ENCODE measurements at regions not wholly inside any gene's neighbourhood (a gene's known extent, or its start where the extent isn't known, plus 50 kb on each side); places are given as distances from the start of the nearest gene placed in this dataset.

DNA sequence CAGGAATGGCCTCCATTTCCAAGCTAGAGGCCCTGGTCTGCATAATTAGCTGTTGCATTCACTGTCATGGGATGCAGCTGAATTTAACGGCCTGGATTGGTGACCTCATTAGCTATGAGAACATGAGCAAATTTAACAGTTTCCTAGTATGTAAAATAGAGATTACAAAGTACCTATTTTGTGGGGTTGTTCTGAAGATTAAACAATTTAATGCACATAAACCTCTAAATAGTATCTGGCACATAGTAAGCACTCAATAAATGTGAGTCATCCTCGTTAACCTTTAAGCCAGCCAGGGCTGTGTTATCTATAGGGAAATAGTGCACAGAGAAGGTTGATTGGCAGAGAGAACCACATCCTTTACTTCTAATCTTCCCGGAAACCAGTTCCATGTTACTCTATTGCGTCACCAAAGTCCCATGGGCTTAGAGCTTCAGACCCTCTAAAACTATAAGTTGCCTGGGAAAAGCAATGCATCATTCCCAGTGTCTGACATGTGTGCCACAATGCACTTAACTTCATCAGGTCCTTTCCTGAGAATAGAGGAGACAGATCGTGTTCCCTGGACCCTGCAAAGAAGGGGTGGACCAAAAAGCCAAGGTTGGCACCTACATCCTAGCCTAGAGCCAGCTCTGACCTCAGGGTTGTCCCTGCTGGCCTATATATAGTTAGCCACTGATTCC lies 196.5 kb downstream of the LNPK start:
- TF ChIP-seq TCF12 (IDR thresholded peaks at IDR 0.05; ENCODE audit: low read depth) (no peak), YY1 (IDR thresholded peaks at IDR 0.05; ENCODE audit: low read depth) (no peak), CEBPB (IDR thresholded peaks at IDR 0.05) (no peak)

DNA sequence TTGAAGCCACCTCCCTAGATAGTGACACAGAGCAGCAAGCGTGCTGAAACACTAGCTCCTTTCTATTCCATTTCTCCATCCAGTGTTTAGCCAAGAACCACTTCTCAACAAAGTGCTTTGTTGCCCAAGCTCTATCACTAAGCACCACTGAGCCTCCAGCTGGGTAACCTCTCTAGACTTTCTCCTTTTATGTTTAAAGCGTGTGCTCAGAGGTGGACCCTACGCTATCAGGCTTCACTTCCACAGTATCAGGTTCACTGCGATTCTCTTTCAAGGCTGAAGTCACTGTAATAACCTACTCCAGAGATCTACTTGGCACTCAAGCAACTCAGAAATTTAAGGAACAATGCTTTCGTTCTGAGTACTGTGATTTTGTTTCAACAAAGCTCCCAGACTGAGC lies 197.9 kb downstream of the LNPK start:
- TF ChIP-seq CREB1 (IDR thresholded peaks at IDR 0.05; ENCODE audit: low read depth) (no peak), TCF12 (IDR thresholded peaks at IDR 0.05; ENCODE audit: low read depth) (no peak), TEAD4 (IDR thresholded peaks at IDR 0.05) (no peak), TAF1 (IDR thresholded peaks at IDR 0.05; ENCODE audit: low read depth) (no peak), NFIC (IDR thresholded peaks at IDR 0.05) (no peak), RAD21 (IDR thresholded peaks at IDR 0.05; ENCODE audit: low read depth) (no peak), EGR1 (IDR thresholded peaks at IDR 0.05) (no peak)
- TF ChIP-seq, protein P1, sequence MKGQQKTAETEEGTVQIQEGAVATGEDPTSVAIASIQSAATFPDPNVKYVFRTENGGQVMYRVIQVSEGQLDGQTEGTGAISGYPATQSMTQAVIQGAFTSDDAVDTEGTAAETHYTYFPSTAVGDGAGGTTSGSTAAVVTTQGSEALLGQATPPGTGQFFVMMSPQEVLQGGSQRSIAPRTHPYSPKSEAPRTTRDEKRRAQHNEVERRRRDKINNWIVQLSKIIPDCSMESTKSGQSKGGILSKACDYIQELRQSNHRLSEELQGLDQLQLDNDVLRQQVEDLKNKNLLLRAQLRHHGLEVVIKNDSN (IDR thresholded peaks at IDR 0.05) = no peak

DNA sequence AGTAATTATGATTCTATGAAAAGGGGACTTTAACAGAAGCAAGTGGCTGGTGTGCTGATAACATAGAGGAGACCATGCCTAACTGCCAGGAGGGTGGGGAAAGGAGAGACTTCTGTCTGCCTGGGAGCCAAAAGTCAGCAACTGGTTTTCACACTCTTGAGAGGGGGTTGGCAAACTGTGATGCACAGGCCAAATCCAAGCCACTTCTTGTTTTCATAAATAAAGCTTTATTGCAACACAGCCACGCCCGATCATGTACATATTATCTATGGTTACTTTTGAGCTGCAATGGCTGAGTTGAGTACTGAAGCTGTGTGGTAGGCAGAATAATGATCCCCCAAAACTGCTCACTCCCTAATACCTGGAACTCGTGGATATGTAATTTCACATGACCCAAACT lies 208.4 kb downstream of the LNPK start:
- TF ChIP-seq, protein P2, sequence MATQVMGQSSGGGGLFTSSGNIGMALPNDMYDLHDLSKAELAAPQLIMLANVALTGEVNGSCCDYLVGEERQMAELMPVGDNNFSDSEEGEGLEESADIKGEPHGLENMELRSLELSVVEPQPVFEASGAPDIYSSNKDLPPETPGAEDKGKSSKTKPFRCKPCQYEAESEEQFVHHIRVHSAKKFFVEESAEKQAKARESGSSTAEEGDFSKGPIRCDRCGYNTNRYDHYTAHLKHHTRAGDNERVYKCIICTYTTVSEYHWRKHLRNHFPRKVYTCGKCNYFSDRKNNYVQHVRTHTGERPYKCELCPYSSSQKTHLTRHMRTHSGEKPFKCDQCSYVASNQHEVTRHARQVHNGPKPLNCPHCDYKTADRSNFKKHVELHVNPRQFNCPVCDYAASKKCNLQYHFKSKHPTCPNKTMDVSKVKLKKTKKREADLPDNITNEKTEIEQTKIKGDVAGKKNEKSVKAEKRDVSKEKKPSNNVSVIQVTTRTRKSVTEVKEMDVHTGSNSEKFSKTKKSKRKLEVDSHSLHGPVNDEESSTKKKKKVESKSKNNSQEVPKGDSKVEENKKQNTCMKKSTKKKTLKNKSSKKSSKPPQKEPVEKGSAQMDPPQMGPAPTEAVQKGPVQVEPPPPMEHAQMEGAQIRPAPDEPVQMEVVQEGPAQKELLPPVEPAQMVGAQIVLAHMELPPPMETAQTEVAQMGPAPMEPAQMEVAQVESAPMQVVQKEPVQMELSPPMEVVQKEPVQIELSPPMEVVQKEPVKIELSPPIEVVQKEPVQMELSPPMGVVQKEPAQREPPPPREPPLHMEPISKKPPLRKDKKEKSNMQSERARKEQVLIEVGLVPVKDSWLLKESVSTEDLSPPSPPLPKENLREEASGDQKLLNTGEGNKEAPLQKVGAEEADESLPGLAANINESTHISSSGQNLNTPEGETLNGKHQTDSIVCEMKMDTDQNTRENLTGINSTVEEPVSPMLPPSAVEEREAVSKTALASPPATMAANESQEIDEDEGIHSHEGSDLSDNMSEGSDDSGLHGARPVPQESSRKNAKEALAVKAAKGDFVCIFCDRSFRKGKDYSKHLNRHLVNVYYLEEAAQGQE (IDR thresholded peaks at IDR 0.05; ENCODE audit: low read depth) = no peak
- TF ChIP-seq ZBTB7A (IDR thresholded peaks at IDR 0.05; ENCODE audit: low read depth) (no peak), CREB1 (IDR thresholded peaks at IDR 0.05; ENCODE audit: low read depth) (no peak), NFIC (IDR thresholded peaks at IDR 0.05) (no peak), RAD21 (IDR thresholded peaks at IDR 0.05; ENCODE audit: low read depth) (no peak), EP300 (IDR thresholded peaks at IDR 0.05; ENCODE audit: borderline replicate concordance) (no peak), FOXM1 (IDR thresholded peaks at IDR 0.05; ENCODE audit: borderline replicate concordance, low read depth) (no peak), TAF1 (IDR thresholded peaks at IDR 0.05; ENCODE audit: low read depth) (no peak), YY1 (IDR thresholded peaks at IDR 0.05; ENCODE audit: low read depth) (no peak)
- TF ChIP-seq, protein P3, sequence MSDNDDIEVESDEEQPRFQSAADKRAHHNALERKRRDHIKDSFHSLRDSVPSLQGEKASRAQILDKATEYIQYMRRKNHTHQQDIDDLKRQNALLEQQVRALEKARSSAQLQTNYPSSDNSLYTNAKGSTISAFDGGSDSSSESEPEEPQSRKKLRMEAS (IDR thresholded peaks at IDR 0.05) = no peak
- TF ChIP-seq, protein P1 (IDR thresholded peaks at IDR 0.05) = no peak

DNA sequence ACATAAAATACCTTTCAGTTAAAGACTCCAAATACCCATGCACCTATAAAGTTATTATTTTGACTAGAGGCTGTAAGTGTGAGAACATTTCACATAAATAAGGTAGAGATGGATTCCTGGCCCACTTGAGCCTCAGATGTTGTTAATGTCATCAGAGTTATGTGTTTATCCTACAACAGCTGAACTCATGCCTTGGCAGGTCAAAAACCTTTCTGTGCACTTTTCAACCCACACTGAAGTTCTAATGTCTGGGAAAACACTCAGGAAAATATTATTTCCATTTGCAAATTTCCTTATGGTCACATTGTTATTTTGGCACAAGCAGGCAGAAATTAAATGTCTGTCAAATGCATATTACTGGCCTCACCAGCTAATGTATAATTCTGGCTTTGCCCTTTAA lies 209.2 kb downstream of the LNPK start:
- TF ChIP-seq ZBTB7A (IDR thresholded peaks at IDR 0.05; ENCODE audit: low read depth) (no peak), YY1 (IDR thresholded peaks at IDR 0.05; ENCODE audit: low read depth) (no peak), NFIC (IDR thresholded peaks at IDR 0.05) (no peak), TCF12 (IDR thresholded peaks at IDR 0.05; ENCODE audit: low read depth) (no peak), CEBPB (IDR thresholded peaks at IDR 0.05) (no peak), TEAD4 (IDR thresholded peaks at IDR 0.05) (no peak)
- TF ChIP-seq, protein P2 (IDR thresholded peaks at IDR 0.05; ENCODE audit: low read depth) = no peak
- TF ChIP-seq, protein P1 (IDR thresholded peaks at IDR 0.05) = no peak
- TF ChIP-seq, protein P3 (IDR thresholded peaks at IDR 0.05) = no peak

DNA sequence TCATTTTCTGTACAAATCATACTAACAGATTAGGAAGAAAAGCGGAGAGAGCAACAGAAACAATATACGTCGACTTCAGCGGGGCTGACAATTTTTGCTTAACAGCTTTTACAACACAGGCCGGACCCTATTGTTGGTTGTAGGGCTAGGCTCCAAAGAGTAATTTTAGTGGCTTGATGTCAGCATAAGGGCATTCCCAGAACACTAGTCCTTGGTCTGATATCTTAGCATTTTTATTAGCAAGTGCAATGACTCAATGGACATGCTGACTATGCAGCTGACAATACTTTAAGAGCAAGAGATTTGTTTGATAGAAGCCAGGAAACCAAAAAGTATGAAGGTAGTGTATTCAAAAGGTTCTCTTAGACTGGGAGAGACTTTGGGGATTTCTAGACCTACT lies 209.9 kb downstream of the LNPK start:
- TF ChIP-seq TEAD4 (IDR thresholded peaks at IDR 0.05) = no peak
- TF ChIP-seq, protein P2 (IDR thresholded peaks at IDR 0.05; ENCODE audit: low read depth) = no peak
- no peak for TF ChIP-seq YY1 (IDR thresholded peaks at IDR 0.05; ENCODE audit: low read depth)
- TF ChIP-seq, protein P3 (IDR thresholded peaks at IDR 0.05) = no peak
- no peak for TF ChIP-seq EGR1 (IDR thresholded peaks at IDR 0.05)
- TF ChIP-seq CEBPB (IDR thresholded peaks at IDR 0.05) = no peak
- TF ChIP-seq TCF12 (IDR thresholded peaks at IDR 0.05; ENCODE audit: low read depth) = no peak
- TF ChIP-seq, protein P1 (IDR thresholded peaks at IDR 0.05) = no peak
- no peak for TF ChIP-seq CREB1 (IDR thresholded peaks at IDR 0.05; ENCODE audit: low read depth)
- no peak for TF ChIP-seq NFIC (IDR thresholded peaks at IDR 0.05)
- no peak for TF ChIP-seq ZBTB7A (IDR thresholded peaks at IDR 0.05; ENCODE audit: low read depth)
- TF ChIP-seq FOXM1 (IDR thresholded peaks at IDR 0.05; ENCODE audit: borderline replicate concordance, low read depth) = no peak
- TF ChIP-seq EP300 (IDR thresholded peaks at IDR 0.05; ENCODE audit: borderline replicate concordance) = no peak
- TF ChIP-seq RAD21 (IDR thresholded peaks at IDR 0.05; ENCODE audit: low read depth) = no peak
- no peak for TF ChIP-seq TAF1 (IDR thresholded peaks at IDR 0.05; ENCODE audit: low read depth)
